ENCODE measurements at regions not wholly inside any gene's neighbourhood (a gene's known extent, or its start where the extent isn't known, plus 50 kb on each side); places are given as distances from the start of the nearest gene placed in this dataset.

DNA sequence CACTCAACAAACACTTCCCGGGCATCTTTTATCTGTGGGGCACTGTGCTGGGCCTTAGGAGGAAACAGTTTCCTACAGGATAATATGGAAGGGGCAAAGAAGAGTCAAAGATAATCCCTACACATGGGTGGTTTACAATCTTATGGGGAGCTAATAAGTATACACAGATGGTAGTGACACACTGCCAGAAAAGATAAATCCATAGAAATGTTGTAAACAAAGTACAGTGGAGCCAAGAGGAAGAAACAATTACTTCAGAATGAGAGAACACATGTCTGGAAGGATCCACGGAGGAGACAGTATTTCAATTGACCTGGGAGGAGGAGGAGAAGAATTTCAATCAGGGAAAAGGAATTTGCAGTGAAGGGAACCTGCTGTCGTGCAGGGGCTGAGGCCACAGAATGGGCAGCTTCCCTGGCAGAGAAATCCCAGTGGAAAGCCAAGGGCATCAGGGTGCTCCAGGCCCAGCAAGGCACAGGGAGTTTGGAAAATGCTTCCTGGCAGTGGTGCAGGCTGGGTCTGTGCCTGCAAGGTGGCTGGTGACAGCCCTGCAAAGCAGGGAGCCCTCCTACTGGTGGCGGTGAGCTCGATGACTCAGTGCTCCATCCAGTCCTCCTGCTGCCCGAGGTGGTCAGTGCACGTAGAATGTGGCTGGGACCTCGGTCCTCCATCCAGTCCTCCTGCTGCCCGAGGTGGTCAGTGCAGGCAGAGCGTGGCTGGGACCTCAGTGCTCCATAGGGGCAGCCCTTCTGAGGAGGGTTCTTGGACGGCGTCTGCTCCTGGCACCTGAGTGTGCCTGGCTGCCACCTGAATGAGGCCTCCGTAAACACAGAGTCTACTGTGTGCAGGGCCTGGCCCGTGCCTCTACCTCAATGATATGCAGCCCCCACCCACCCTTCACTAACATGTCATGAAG lies 444.3 kb upstream of the B3GAT1 start:
- TF ChIP-seq, protein P1, sequence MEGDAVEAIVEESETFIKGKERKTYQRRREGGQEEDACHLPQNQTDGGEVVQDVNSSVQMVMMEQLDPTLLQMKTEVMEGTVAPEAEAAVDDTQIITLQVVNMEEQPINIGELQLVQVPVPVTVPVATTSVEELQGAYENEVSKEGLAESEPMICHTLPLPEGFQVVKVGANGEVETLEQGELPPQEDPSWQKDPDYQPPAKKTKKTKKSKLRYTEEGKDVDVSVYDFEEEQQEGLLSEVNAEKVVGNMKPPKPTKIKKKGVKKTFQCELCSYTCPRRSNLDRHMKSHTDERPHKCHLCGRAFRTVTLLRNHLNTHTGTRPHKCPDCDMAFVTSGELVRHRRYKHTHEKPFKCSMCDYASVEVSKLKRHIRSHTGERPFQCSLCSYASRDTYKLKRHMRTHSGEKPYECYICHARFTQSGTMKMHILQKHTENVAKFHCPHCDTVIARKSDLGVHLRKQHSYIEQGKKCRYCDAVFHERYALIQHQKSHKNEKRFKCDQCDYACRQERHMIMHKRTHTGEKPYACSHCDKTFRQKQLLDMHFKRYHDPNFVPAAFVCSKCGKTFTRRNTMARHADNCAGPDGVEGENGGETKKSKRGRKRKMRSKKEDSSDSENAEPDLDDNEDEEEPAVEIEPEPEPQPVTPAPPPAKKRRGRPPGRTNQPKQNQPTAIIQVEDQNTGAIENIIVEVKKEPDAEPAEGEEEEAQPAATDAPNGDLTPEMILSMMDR (IDR thresholded peaks at IDR 0.05; ENCODE audit: insufficient read depth, low read depth, low read length), result no peak
- TF ChIP-seq EZH2 (IDR thresholded peaks at IDR 0.05; ENCODE audit: insufficient read depth, low read length), result no peak

Data from astrocyte (in vitro differentiated cells and primary cell).